ENCODE measurements at regions not wholly inside any gene's neighbourhood (a gene's known extent, or its start where the extent isn't known, plus 50 kb on each side); places are given as distances from the start of the nearest gene placed in this dataset.

- Histone ChIP-seq H3K36me3 (ENCODE audit: insufficient read depth, low read length) (no peaks in the 10 kb centered on the region), H3K4me3 (ENCODE audit: low read depth, low read length, poor library complexity, severe bottlenecking) (no peak overlapping the region), H3K27ac (ENCODE audit: low read depth, low read length, poor library complexity, severe bottlenecking) (no peak overlapping the region), H3F3A (ENCODE audit: insufficient read depth, low read length) (no peaks in the 10 kb centered on the region), H3K79me2 (ENCODE audit: insufficient read depth, low read length) (no peaks in the 10 kb centered on the region), H3K9me3 (ENCODE audit: low read length) (no peaks in the 10 kb centered on the region), H3K9ac (ENCODE audit: low read length) (no peak overlapping the region), H3K4me1 (ENCODE audit: insufficient read depth, low read length, severe bottlenecking) (no peaks in the 10 kb centered on the region), H4K20me1 (ENCODE audit: insufficient read depth, low read length) (no peaks in the 10 kb centered on the region), H3K9me2 (ENCODE audit: low read depth, low read length) (no peaks in the 10 kb centered on the region), H3K27me3 (ENCODE audit: insufficient read depth, low read length) (no peaks in the 10 kb centered on the region), H2AFZ (ENCODE audit: low read length) (no peak overlapping the region), H3K4me2 (ENCODE audit: low read length) (no peak overlapping the region)
- no peak for TF ChIP-seq CTCF (IDR thresholded peaks at IDR 0.05; ENCODE audit: low read length)
- TF ChIP-seq EZH2 (IDR thresholded peaks at IDR 0.05; ENCODE audit: borderline replicate concordance, low read length) = no peak
Observed at GRCh38 chr13:72637561-72637960, 89.9 kb downstream of the MZT1 start.

GRCh38 chr13:72634859-72635258 lies 92.6 kb downstream of the MZT1 start:
- Histone ChIP-seq H3K79me2 (ENCODE audit: insufficient read depth, low read length) (no peaks in the 10 kb centered on the region), H3K9me2 (ENCODE audit: low read depth, low read length) (no peaks in the 10 kb centered on the region), H3K4me2 (ENCODE audit: low read length) (no peak overlapping the region), H3K9ac (ENCODE audit: low read length) (no peak overlapping the region), H3K4me3 (ENCODE audit: low read depth, low read length, poor library complexity, severe bottlenecking) (no peak overlapping the region), H4K20me1 (ENCODE audit: insufficient read depth, low read length) (no peaks in the 10 kb centered on the region), H3K36me3 (ENCODE audit: insufficient read depth, low read length) (no peaks in the 10 kb centered on the region), H3F3A (ENCODE audit: insufficient read depth, low read length) (no peaks in the 10 kb centered on the region), H3K4me1 (ENCODE audit: insufficient read depth, low read length, severe bottlenecking) (no peaks in the 10 kb centered on the region), H3K27ac (ENCODE audit: low read depth, low read length, poor library complexity, severe bottlenecking) (no peak overlapping the region), H3K27me3 (ENCODE audit: insufficient read depth, low read length) (no peaks in the 10 kb centered on the region), H3K9me3 (ENCODE audit: low read length) (no peaks in the 10 kb centered on the region), H2AFZ (ENCODE audit: low read length) (no peak overlapping the region)
- no peak for TF ChIP-seq CTCF (IDR thresholded peaks at IDR 0.05; ENCODE audit: low read length)
- no peak for TF ChIP-seq EZH2 (IDR thresholded peaks at IDR 0.05; ENCODE audit: borderline replicate concordance, low read length)

- H3K36me3 ChIP-seq (ENCODE audit: insufficient read depth, low read length) = no peaks in the 10 kb centered on the region
- H3K4me3 ChIP-seq (ENCODE audit: low read depth, low read length, poor library complexity, severe bottlenecking) = no peak overlapping the region
- no peak overlapping the region for H3K27ac ChIP-seq (ENCODE audit: low read depth, low read length, poor library complexity, severe bottlenecking)
- no peak overlapping the region for H2AFZ ChIP-seq (ENCODE audit: low read length)
- no peak for TF ChIP-seq EZH2 (IDR thresholded peaks at IDR 0.05; ENCODE audit: borderline replicate concordance, low read length)
- TF ChIP-seq CTCF (IDR thresholded peaks at IDR 0.05; ENCODE audit: low read length) = no peak
- no peaks in the 10 kb centered on the region for H3K79me2 ChIP-seq (ENCODE audit: insufficient read depth, low read length)
- H3K9me2 ChIP-seq (ENCODE audit: low read depth, low read length) = no peaks in the 10 kb centered on the region
- H3K4me2 ChIP-seq (ENCODE audit: low read length) = no peak overlapping the region
- H3F3A ChIP-seq (ENCODE audit: insufficient read depth, low read length) = no peaks in the 10 kb centered on the region
- H3K9ac ChIP-seq (ENCODE audit: low read length) = no peak overlapping the region
- no peaks in the 10 kb centered on the region; the same call in 1 of the 2 replicates for H3K27me3 ChIP-seq (ENCODE audit: insufficient read depth, low read length)
- H4K20me1 ChIP-seq (ENCODE audit: insufficient read depth, low read length) = no peaks in the 10 kb centered on the region
- H3K9me3 ChIP-seq (ENCODE audit: low read length) = no peaks in the 10 kb centered on the region
- no peaks in the 10 kb centered on the region for H3K4me1 ChIP-seq (ENCODE audit: insufficient read depth, low read length, severe bottlenecking)
Observed at GRCh38 chr13:72622546-72622945, 104.9 kb downstream of the MZT1 start.

Measured in OCI-LY1 (cell line).